ENCODE measurements at regions not wholly inside any gene's neighbourhood (a gene's known extent, or its start where the extent isn't known, plus 50 kb on each side); places are given as distances from the start of the nearest gene placed in this dataset.
"Not testable (repeated sequence)": the region's sequence is repeated elsewhere in the genome, so short reads cannot be mapped to it uniquely, and the experiment has no call there.

DNA sequence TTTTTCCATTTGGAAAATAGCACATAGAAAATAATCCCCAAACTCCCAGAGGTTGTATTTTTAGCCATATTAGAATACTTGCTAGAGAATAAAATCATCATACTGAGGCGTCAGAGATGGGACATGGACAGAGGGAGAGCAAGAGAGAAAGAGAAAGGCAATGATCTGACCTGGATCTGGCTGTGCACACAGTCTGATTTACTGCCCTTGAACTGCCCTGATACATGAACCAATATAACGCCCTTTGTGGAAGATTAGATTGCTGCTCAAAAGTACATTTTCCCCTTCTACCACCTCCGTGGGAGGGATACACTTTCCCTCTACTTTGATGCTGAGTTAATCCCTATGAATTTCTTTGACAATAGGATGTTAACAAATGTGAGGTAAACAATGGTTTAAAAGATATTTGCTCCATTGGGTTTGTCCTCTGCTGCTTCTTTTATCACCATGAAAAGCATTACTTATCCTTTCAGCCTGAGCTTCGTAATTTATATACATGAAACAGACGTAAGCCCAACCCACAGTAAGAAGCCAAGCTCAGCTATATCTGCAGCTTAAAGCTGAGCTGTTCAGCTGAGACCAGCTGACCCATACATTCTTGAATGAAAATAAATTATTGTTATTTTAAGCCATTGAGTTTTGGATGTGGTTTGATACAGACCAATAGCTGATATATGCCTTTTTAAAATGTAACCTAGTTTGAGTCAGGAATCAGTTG lies 1664.6 kb upstream of the CELF4 start:
- Mint-ChIP-seq H3K27me3 (ENCODE audit: low read depth) (no peaks in the 10 kb centered on the region), H3K4me3 (no peak overlapping the region), H3K9me3 (ENCODE audit: insufficient read depth) (peaks cover 11% of the 10 kb centered on the region), H3K27ac (no peak overlapping the region), H3K4me1 (ENCODE audit: low read depth) (no peaks in the 10 kb centered on the region), H3K36me3 (ENCODE audit: low read depth) (no peaks in the 10 kb centered on the region)
- no peak for DNase-seq
- ChIA-PET POLR2A (no interaction called here), CTCF (interaction anchor here (1.5 kb wide), 1 partner anchor 9 kb away, joined by 3 read pairs; no protein-coding TSS in a partner anchor)
- ATAC-seq, result no peak

GRCh38 chr18:39227769-39228168 lies 1662.2 kb upstream of the CELF4 start:
- CTCF ChIA-PET; ATAC-seq; DNase-seq; H3K4me1 Mint-ChIP-seq (ENCODE audit: low read depth); H3K27ac Mint-ChIP-seq; H3K27me3 Mint-ChIP-seq (ENCODE audit: low read depth); H3K36me3 Mint-ChIP-seq (ENCODE audit: low read depth); H3K9me3 Mint-ChIP-seq (ENCODE audit: insufficient read depth); POLR2A ChIA-PET; H3K4me3 Mint-ChIP-seq: not testable (repeated sequence)

DNA sequence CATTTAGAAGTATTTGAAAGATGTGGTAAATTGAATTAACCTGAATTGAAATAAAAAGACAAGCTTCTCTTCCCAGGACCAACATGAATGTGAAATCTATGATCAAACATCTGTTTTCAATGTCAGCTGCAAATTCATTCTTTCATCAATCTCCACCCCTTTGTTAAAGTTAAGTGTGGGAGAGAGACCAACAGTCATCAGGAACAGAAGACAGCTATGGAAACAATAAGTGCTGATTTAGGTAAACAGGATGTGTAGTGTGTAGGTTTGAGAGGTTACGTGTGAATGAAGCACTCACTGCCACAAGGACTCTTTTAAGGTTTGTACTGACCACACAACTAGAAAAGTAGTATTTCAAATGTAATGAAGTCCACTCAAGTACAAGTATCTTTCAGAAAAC lies 1659.8 kb upstream of the CELF4 start:
- POLR2A ChIA-PET, result no interaction called here
- CTCF ChIA-PET, result no interaction called here
- ATAC-seq, result no peak
- no peak for DNase-seq
- Mint-ChIP-seq H3K27me3 (ENCODE audit: low read depth) (no peaks in the 10 kb centered on the region), H3K27ac (no peak overlapping the region), H3K36me3 (ENCODE audit: low read depth) (no peaks in the 10 kb centered on the region), H3K4me1 (ENCODE audit: low read depth) (no peaks in the 10 kb centered on the region), H3K4me3 (no peak overlapping the region), H3K9me3 (ENCODE audit: insufficient read depth) (no peaks in the 10 kb centered on the region)

- ChIA-PET POLR2A (no interaction called here), CTCF (no interaction called here)
- no peaks in the 10 kb centered on the region for H3K27me3 Mint-ChIP-seq (ENCODE audit: low read depth)
- H3K36me3 Mint-ChIP-seq (ENCODE audit: low read depth), result no peaks in the 10 kb centered on the region
- no peak overlapping the region for H3K27ac Mint-ChIP-seq
- no peaks in the 10 kb centered on the region for H3K9me3 Mint-ChIP-seq (ENCODE audit: insufficient read depth)
- DNase-seq, result no peak
- H3K4me3 Mint-ChIP-seq, result no peak overlapping the region
- ATAC-seq, result no peak
- no peaks in the 10 kb centered on the region for H3K4me1 Mint-ChIP-seq (ENCODE audit: low read depth)
Observed at GRCh38 chr18:39223283-39223682, 1657.7 kb upstream of the CELF4 start.

- H3K27ac Mint-ChIP-seq, result no peak overlapping the region
- DNase-seq, result no peak
- no peak overlapping the region for H3K4me3 Mint-ChIP-seq
- ATAC-seq, result no peak
- CTCF ChIA-PET, result no interaction called here
- H3K27me3 Mint-ChIP-seq (ENCODE audit: low read depth), result no peaks in the 10 kb centered on the region
- no peaks in the 10 kb centered on the region for H3K4me1 Mint-ChIP-seq (ENCODE audit: low read depth)
- H3K36me3 Mint-ChIP-seq (ENCODE audit: low read depth), result no peaks in the 10 kb centered on the region
- POLR2A ChIA-PET, result no interaction called here
- H3K9me3 Mint-ChIP-seq (ENCODE audit: insufficient read depth), result no peaks in the 10 kb centered on the region
Observed at GRCh38 chr18:39215920-39216319, 1650.3 kb upstream of the CELF4 start.

DNA sequence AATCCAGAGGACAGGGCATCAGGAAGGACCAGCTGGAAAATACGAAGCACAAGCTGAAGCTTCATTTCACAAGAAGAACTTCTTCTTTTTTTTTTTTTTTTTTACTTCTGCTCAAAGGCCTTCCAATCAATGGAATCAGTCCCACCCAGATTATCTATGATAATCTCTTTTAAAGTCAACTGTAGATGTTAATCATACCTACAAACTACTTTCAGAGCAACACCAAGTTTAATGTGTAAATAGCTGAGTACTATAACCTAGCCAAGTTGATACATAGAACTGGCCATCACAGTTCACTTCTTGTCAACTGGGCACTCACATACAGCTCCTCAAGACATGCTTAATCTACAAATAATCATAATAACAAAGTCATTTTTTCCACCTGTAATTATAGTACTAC lies 1645.9 kb upstream of the CELF4 start:
- H3K9me3 Mint-ChIP-seq (ENCODE audit: insufficient read depth), result no peaks in the 10 kb centered on the region
- ChIA-PET CTCF (no interaction called here), POLR2A (no interaction called here)
- DNase-seq (no peak), ATAC-seq (no peak)
- H3K4me1 Mint-ChIP-seq (ENCODE audit: low read depth), result no peaks in the 10 kb centered on the region
- H3K27me3 Mint-ChIP-seq (ENCODE audit: low read depth), result no peaks in the 10 kb centered on the region
- H3K4me3 Mint-ChIP-seq, result no peak overlapping the region
- H3K27ac Mint-ChIP-seq, result no peak overlapping the region
- H3K36me3 Mint-ChIP-seq (ENCODE audit: low read depth), result no peaks in the 10 kb centered on the region

DNA sequence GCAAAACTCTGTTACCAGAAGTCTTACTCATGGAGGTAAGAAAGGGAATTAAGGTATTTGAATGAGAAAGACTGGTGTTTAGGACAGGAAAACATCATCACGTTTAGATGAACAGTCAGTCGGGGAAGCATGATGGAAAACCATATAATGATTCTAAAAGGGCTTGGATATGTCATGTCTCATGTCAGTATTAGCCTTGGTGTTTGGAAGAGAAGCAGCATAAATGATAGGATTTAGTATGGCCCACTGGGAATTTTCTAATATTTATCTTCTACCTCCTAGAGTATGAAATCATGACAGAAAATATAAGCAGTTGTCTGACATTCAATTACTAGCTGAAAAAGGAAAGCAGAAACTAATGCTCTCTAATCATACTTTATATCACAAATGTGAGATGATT lies 1643.6 kb upstream of the CELF4 start:
- H3K4me3 Mint-ChIP-seq, result no peak overlapping the region
- CTCF ChIA-PET, result no interaction called here
- ATAC-seq, result no peak
- H3K27ac Mint-ChIP-seq, result no peak overlapping the region
- no peaks in the 10 kb centered on the region for H3K27me3 Mint-ChIP-seq (ENCODE audit: low read depth)
- H3K9me3 Mint-ChIP-seq (ENCODE audit: insufficient read depth), result no peaks in the 10 kb centered on the region
- no peak for DNase-seq
- no peaks in the 10 kb centered on the region for H3K4me1 Mint-ChIP-seq (ENCODE audit: low read depth)
- POLR2A ChIA-PET, result no interaction called here
- H3K36me3 Mint-ChIP-seq (ENCODE audit: low read depth), result no peaks in the 10 kb centered on the region

- H3K36me3 Mint-ChIP-seq (ENCODE audit: low read depth), result no peaks in the 10 kb centered on the region
- DNase-seq (no peak), ATAC-seq (no peak)
- ChIA-PET CTCF (no interaction called here), POLR2A (no interaction called here)
- no peaks in the 10 kb centered on the region for H3K27me3 Mint-ChIP-seq (ENCODE audit: low read depth)
- H3K4me3 Mint-ChIP-seq, result no peak overlapping the region
- H3K9me3 Mint-ChIP-seq (ENCODE audit: insufficient read depth), result no peaks in the 10 kb centered on the region
- no peaks in the 10 kb centered on the region for H3K4me1 Mint-ChIP-seq (ENCODE audit: low read depth)
- H3K27ac Mint-ChIP-seq, result no peak overlapping the region
Observed at GRCh38 chr18:39208729-39209128, 1643.1 kb upstream of the CELF4 start.

DNA sequence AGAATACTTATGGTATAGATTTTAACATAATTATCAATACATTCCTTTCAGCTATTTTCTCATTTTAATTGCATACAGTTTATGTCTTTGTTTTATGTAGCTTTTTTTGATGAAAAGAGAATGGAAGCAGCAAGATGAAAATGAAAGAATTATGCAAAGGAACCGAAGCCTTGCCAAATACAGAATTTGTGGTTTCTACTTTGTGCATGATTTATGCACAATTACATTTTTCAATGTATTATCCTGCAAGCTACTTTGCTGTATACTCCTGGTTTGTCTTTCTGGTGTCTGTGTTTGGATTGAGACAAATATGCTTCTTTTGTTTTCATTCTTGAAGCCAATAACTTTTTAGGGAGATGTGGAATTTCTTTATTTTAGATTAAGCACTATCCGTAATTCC lies 1642.6 kb upstream of the CELF4 start:
- POLR2A ChIA-PET, result no interaction called here

GRCh38 chr18:39206398-39207103 lies 1641.0 kb upstream of the CELF4 start:
- H3K27ac Mint-ChIP-seq; CTCF ChIA-PET; H3K4me1 Mint-ChIP-seq (ENCODE audit: low read depth); ATAC-seq; H3K9me3 Mint-ChIP-seq (ENCODE audit: insufficient read depth); H3K27me3 Mint-ChIP-seq (ENCODE audit: low read depth); DNase-seq; H3K4me3 Mint-ChIP-seq; H3K36me3 Mint-ChIP-seq (ENCODE audit: low read depth); POLR2A ChIA-PET: not testable (repeated sequence)

More for the DNA sequence above, 1642.6 kb upstream of the CELF4 start:
- no peak overlapping the region for H3K4me3 Mint-ChIP-seq
- ATAC-seq, result no peak
- H3K27ac Mint-ChIP-seq, result no peak overlapping the region
- no peaks in the 10 kb centered on the region for H3K4me1 Mint-ChIP-seq (ENCODE audit: low read depth)
- H3K36me3 Mint-ChIP-seq (ENCODE audit: low read depth), result no peaks in the 10 kb centered on the region
- CTCF ChIA-PET, result no interaction called here
- no peaks in the 10 kb centered on the region for H3K9me3 Mint-ChIP-seq (ENCODE audit: insufficient read depth)
- DNase-seq, result no peak
- H3K27me3 Mint-ChIP-seq (ENCODE audit: low read depth), result no peaks in the 10 kb centered on the region

DNA sequence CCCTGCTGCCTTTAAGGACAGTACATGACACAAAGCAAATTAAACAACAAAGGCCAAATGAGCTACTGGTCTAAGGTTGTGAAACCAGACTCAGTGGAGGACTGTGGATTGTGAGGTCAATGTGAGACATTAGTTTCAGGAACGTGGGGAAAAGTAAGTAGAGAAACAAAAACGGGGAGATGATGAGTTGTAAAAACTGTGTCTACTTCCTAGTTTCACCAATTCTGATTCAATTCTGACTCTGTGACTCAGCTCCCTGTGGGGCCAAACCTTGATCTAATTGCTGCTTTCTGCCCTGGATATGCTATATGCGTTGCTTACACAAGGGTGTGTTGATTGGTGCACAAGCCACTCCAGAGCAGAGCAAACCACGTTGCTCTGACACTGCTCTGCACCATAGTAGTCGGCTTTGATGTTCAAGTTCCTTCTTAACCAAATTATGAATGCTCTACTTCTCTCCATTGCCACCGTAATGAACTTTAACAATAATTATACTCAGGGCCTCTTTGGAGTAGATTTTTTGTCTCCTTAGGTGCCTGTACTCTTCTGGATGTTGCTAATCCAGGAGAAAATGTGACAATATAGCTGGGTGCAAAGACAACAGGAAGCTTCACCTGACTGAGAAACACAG lies 1640.1 kb upstream of the CELF4 start:
- Mint-ChIP-seq H3K36me3 (ENCODE audit: low read depth) (no peaks in the 10 kb centered on the region), H3K4me3 (no peak overlapping the region), H3K9me3 (ENCODE audit: insufficient read depth) (no peaks in the 10 kb centered on the region), H3K27me3 (ENCODE audit: low read depth) (no peaks in the 10 kb centered on the region), H3K4me1 (ENCODE audit: low read depth) (no peaks in the 10 kb centered on the region), H3K27ac (no peak overlapping the region)
- ATAC-seq (no peak), DNase-seq (no peak)
- ChIA-PET CTCF (no interaction called here), POLR2A (no interaction called here)

- Mint-ChIP-seq H3K27ac (no peak overlapping the region), H3K27me3 (ENCODE audit: low read depth) (no peaks in the 10 kb centered on the region), H3K4me3 (no peak overlapping the region), H3K4me1 (ENCODE audit: low read depth) (no peaks in the 10 kb centered on the region), H3K9me3 (ENCODE audit: insufficient read depth) (peaks cover 7% of the 10 kb centered on the region), H3K36me3 (ENCODE audit: low read depth) (no peaks in the 10 kb centered on the region)
- DNase-seq, result no peak
- CTCF ChIA-PET, result no interaction called here
- ATAC-seq, result no peak
- POLR2A ChIA-PET, result no interaction called here
Observed at GRCh38 chr18:39200153-39200552, 1634.6 kb upstream of the CELF4 start.
